ENCODE measurements at regions not wholly inside any gene's neighbourhood (a gene's known extent, or its start where the extent isn't known, plus 50 kb on each side); places are given as distances from the start of the nearest gene placed in this dataset.

DNA sequence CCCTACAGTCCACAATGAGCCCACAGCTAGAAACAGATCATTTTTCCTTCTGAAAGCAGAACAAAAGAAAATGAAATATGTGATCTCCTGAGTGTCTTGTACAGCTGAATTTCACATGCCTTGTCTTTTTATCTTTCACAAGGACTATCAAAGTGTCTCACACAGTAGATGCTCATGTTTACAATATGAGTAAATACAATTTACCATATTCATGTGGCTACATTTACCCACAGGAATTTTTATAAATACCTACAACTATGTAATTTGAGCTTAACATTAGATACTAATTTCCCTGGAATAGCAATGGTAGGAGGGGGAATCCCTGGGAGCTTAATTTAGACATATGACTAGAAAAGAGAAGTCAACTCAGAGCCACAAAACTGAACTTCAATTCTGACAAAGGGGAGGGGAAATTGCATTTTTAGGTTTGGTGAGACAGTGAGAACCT is 186.2 kb downstream of the MACC1 start:
- Histone ChIP-seq H3K27me3 (replicated peaks in 1 of 4; ENCODE audit: control insufficient read depth in 3 of 4, extremely low read depth in 1 of 4, insufficient read depth in 3 of 4, low read length in 3 of 4) (no peaks in the 10 kb centered on the region), H3K9ac (replicated peaks in 1 of 4; ENCODE audit: extremely low read depth in 1 of 4, low read depth in 3 of 4, low read length in 3 of 4) (no peak overlapping the region), H4K5ac (ENCODE audit: insufficient read length, low read depth, low read length) (peak overlapping the region; percentile 9), H3K56ac (replicated peaks; ENCODE audit: insufficient read length, low read depth, low read length) (no peak overlapping the region), H2BK120ac (replicated peaks; ENCODE audit: low read depth, low read length) (no peak overlapping the region), H3K23me2 (ENCODE audit: low read depth, low read length) (no peaks in the 10 kb centered on the region), H3K14ac (ENCODE audit: insufficient read length) (no peak overlapping the region), H2AK5ac (ENCODE audit: low read depth, low read length) (no peak overlapping the region), H3K23ac (ENCODE audit: insufficient read length) (no peak overlapping the region), H3K27ac (ENCODE audit: low read depth, low read length) (no peak overlapping the region), H3K36me3 (ENCODE audit: control insufficient read depth in 2 of 4, insufficient read depth in 4 of 4, low read length in 3 of 4) (peaks cover 0 to 8% (median 0%) of the 10 kb centered on the region in 4 experiments; a peak in 1 of 8 replicates), H4K8ac (ENCODE audit: extremely low read depth, insufficient read depth, low read length) (no peak overlapping the region), H3K4me2 (ENCODE audit: insufficient read depth in 1 of 2, low read depth in 2 of 2, low read length in 2 of 2) (no peak overlapping the region), H2BK12ac (ENCODE audit: low read depth, low read length) (no peak overlapping the region), H2BK15ac (ENCODE audit: low read length) (no peak overlapping the region), H3K18ac (ENCODE audit: extremely low read depth, low read length) (no peak overlapping the region), H2BK20ac (ENCODE audit: low read length) (no peak overlapping the region), H3K79me1 (ENCODE audit: low read depth, low read length) (no peaks in the 10 kb centered on the region; the same call in 1 of the 2 replicates), H3K79me2 (ENCODE audit: control insufficient read depth in 1 of 2, insufficient read depth in 2 of 2, low read length in 2 of 2) (peaks cover 0 to 12% of the 10 kb centered on the region in 2 experiments; a peak in 1 of 4 replicates), H4K91ac (replicated peaks; ENCODE audit: insufficient read length, low read length) (no peak overlapping the region), H3K4me1 (replicated peaks in 1 of 4; ENCODE audit: control insufficient read depth in 3 of 4, insufficient read depth in 4 of 4, low read length in 3 of 4) (peaks cover 4 to 15% (median 7%) of the 10 kb centered on the region in 4 experiments), H3K4me3 (ENCODE audit: extremely low read depth in 1 of 4, insufficient read depth in 2 of 4, low read depth in 3 of 4, low read length in 4 of 4) (no peak overlapping the region), H4K20me1 (replicated peaks in 1 of 2; ENCODE audit: control insufficient read depth in 1 of 2, insufficient read depth in 2 of 2, low read length in 2 of 2) (no peaks in the 10 kb centered on the region), H2AFZ (ENCODE audit: low read length) (no peak overlapping the region), H2BK5ac (ENCODE audit: low read depth, low read length) (no peak overlapping the region), H3K9me3 (ENCODE audit: insufficient read depth in 2 of 2, low read depth in 1 of 2, low read length in 1 of 2) (no peaks in the 10 kb centered on the region), H3K4ac (replicated peaks; ENCODE audit: insufficient read length, low read depth, low read length) (no peak overlapping the region)
- FAIRE-seq: no peak
- ChIA-PET POLR2A (ENCODE audit: partially characterized antibody) (interaction anchor here (0.8 to 1.1 kb wide), 2 partner anchors 81 to 95 kb away, joined by 3 to 4 read pairs; no protein-coding TSS in a partner anchor), CTCF (ENCODE audit: partially characterized antibody) (interaction anchor here (0.9 to 1.5 kb wide), 3 partner anchors 18 to 142 kb away, joined by 3 to 4 read pairs (median 3); no protein-coding TSS in a partner anchor)
- DNase-seq (ENCODE audit: low read depth in 1 of 2, low spot score in 2 of 2): no peak
- TF ChIP-seq CEBPB (IDR thresholded peaks at IDR 0.05; ENCODE audit: low read depth, low read length) (no peak), CHD2 (IDR thresholded peaks at IDR 0.05; ENCODE audit: low read length) (no peak), BRCA1 (IDR thresholded peaks at IDR 0.05; ENCODE audit: low read depth, low read length) (no peak), SP4 (IDR thresholded peaks at IDR 0.05; ENCODE audit: low read length) (no peak), YY1 (IDR thresholded peaks at IDR 0.05; ENCODE audit: low read depth, low read length) (no peak), SP2 (IDR thresholded peaks at IDR 0.05; ENCODE audit: low read length) (no peak), PHF8 (conservative IDR thresholded peaks at IDR 0.05; ENCODE audit: low read depth, low read length) (no peak), POLR2AphosphoS5 (IDR thresholded peaks at IDR 0.05; ENCODE audit: low read depth, low read length) (no peak), GTF2F1 (IDR thresholded peaks at IDR 0.05; ENCODE audit: borderline replicate concordance, low read depth, low read length) (no peak), FOSL1 (IDR thresholded peaks at IDR 0.05; ENCODE audit: insufficient read depth, low read depth, low read length) (no peak), TEAD4 (IDR thresholded peaks at IDR 0.05; ENCODE audit: low read depth, low read length) (no peak), SAP30 (IDR thresholded peaks at IDR 0.05; ENCODE audit: insufficient read depth, insufficient replicate concordance, low read length) (no peak)

Data from H1 (cell line).